Heart left ventricle (tissue), 13 donors: ENCODE measurements at regions not wholly inside any gene's neighbourhood (a gene's known extent, or its start where the extent isn't known, plus 50 kb on each side); places are given as distances from the start of the nearest gene placed in this dataset.

Experiments
- CTCF ChIP-seq, 12 donors: fragments of 200-600 bp; sonication (generic) in 4 of 12; IDR thresholded peaks; one replicate each; pipeline versions ENCODE4 v1.5.0 to v1.8.0; 2018 to 2022; ENCODE audit warnings: antibody characterized with exemption in 12 of 12, mild to moderate bottlenecking in 5 of 12
- POLR2A ChIP-seq, 2 donors: fragments of 450-650 bp; IDR thresholded peaks; one replicate each; pipeline ENCODE4 v1.6.1; 2017; ENCODE audit warnings: antibody characterized with exemption in 2 of 2, mild to moderate bottlenecking in 2 of 2, moderate library complexity in 2 of 2
- donor health status: ischemic (EF 13 %, LVEDD 7.1; RV severe dilation, severe dysfunction).
- donor health status: DM: no; HTN: yes; CAD: no.
- donor health status: DM: no; HTN: no; CAD: no.
- donor health status: ischemic (EF 25% LVEDD 6.9; RV normal size, moderate dysfunction).
- donor health status: ischemic (EF 25% LVEDD 5.7; RV mildly dilated, moderate dysfunction).
- donor health status: ischemic (EF 35%, LVEDD 5.7; RV mildly dilated, moderate dysfunction).
- donor health status: nonischemic (EF 11% LVEDD 7.7; RV severe dilation, severe dysfunction).
- donor health status: DM: yes; HTN: yes; CAD: no.
- donor health status: PGD.
- donor health status: ischemic (EF 29% LVEDD 5.4; RV normal size, mild dysfunction).
- donor health status: nonischemic (EF 23%, LVEDD 6.1; RV moderate dilation, normal function).

- TF ChIP-seq CTCF (IDR thresholded peaks at IDR 0.05) (no peak), POLR2A (IDR thresholded peaks at IDR 0.05) (no peak)
Measured at GRCh38 chr5:169374761-169375160, 73.8 kb upstream of the SLIT3 start.
